Parathyroid adenoma (tissue), 2 donors: ENCODE measurements at regions not wholly inside any gene's neighbourhood (a gene's known extent, or its start where the extent isn't known, plus 50 kb on each side); places are given as distances from the start of the nearest gene placed in this dataset.

Source experiments
- H2AFZ ChIP-seq: fragments of 300-600 bp; sonication (generic); one replicate; pipeline ENCODE4 v1.7.0; 2017; ENCODE audit warnings: antibody characterized with exemption, mild to moderate bottlenecking
- H3K27ac ChIP-seq: fragments of 300-600 bp; sonication (generic); one replicate; pipeline ENCODE4 v1.7.0; 2017
- H3K27me3 ChIP-seq: fragments of 300-600 bp; sonication (generic); one replicate; pipeline ENCODE4 v1.7.0; 2017; ENCODE audit warnings: low read length; ENCODE audit not compliant: control insufficient read depth, insufficient read depth
- H3K36me3 ChIP-seq: fragments of 300-600 bp; sonication (generic); one replicate; pipeline ENCODE4 v1.7.0; 2017; ENCODE audit warnings: low read length; ENCODE audit not compliant: control insufficient read depth, insufficient read depth
- H3K4me1 ChIP-seq: fragments of 300-600 bp; sonication (generic); one replicate; pipeline ENCODE4 v1.7.0; 2017; ENCODE audit warnings: control low read depth
- H3K4me2 ChIP-seq: fragments of 300-600 bp; sonication (generic); one replicate; pipeline ENCODE4 v1.7.0; 2017; ENCODE audit warnings: low read length
- H3K4me3 ChIP-seq: fragments of 300-600 bp; sonication (generic); one replicate; pipeline ENCODE4 v1.7.0; 2017; ENCODE audit warnings: low read depth, low read length
- H3K79me2 ChIP-seq: fragments of 300-600 bp; sonication (generic); one replicate; pipeline ENCODE4 v1.7.0; 2017; ENCODE audit warnings: control low read depth
- H3K9ac ChIP-seq: fragments of 300-600 bp; sonication (generic); one replicate; pipeline ENCODE4 v1.7.0; 2017; ENCODE audit warnings: mild to moderate bottlenecking
- H3K9me3 ChIP-seq: fragments of 300-600 bp; sonication (generic); one replicate; pipeline ENCODE4 v1.7.0; 2017; ENCODE audit warnings: low read length; ENCODE audit not compliant: control insufficient read depth
- CTCF ChIP-seq: fragments of 300-600 bp; sonication (generic); IDR thresholded peaks from one replicate; pipeline ENCODE4 v1.7.0; 2017; ENCODE audit warnings: antibody characterized with exemption, mild to moderate bottlenecking
- donor health status: primary hyperparathyroidism.

- no peaks in the 10 kb centered on the region for H3K36me3 ChIP-seq
- H3K9ac ChIP-seq, result no peak overlapping the region
- H3K4me2 ChIP-seq, result no peak overlapping the region
- no peaks in the 10 kb centered on the region for H3K9me3 ChIP-seq
- H2AFZ ChIP-seq, result no peak overlapping the region
- no peaks in the 10 kb centered on the region for H3K27me3 ChIP-seq
- H3K27ac ChIP-seq, result no peak overlapping the region
- no peak for TF ChIP-seq CTCF
- no peak overlapping the region for H3K4me3 ChIP-seq
- H3K79me2 ChIP-seq, result no peaks in the 10 kb centered on the region
- no peaks in the 10 kb centered on the region for H3K4me1 ChIP-seq
Measured at GRCh38 chr10:105545101-105545500, 904.0 kb downstream of the SORCS3 start.

GRCh38 chr10:105540381-105540780 is 899.3 kb downstream of the SORCS3 start:
- no peak overlapping the region for H2AFZ ChIP-seq
- TF ChIP-seq CTCF, result no peak
- no peak overlapping the region for H3K9ac ChIP-seq
- no peak overlapping the region for H3K4me3 ChIP-seq
- H3K36me3 ChIP-seq, result no peaks in the 10 kb centered on the region
- H3K27me3 ChIP-seq, result no peaks in the 10 kb centered on the region
- H3K9me3 ChIP-seq, result no peaks in the 10 kb centered on the region
- no peaks in the 10 kb centered on the region for H3K79me2 ChIP-seq
- no peaks in the 10 kb centered on the region for H3K4me1 ChIP-seq
- H3K4me2 ChIP-seq, result no peak overlapping the region
- no peak overlapping the region for H3K27ac ChIP-seq

- TF ChIP-seq CTCF, result no peak
Measured at GRCh38 chr10:105538874-105539273, 897.8 kb downstream of the SORCS3 start.

GRCh38 chr10:105535478-105535877 is 894.4 kb downstream of the SORCS3 start:
- Histone ChIP-seq H3K4me2 (no peak overlapping the region), H3K27ac (no peak overlapping the region), H2AFZ (no peak overlapping the region), H3K79me2 (no peaks in the 10 kb centered on the region), H3K9ac (no peak overlapping the region), H3K9me3 (no peaks in the 10 kb centered on the region), H3K4me1 (no peaks in the 10 kb centered on the region), H3K27me3 (no peaks in the 10 kb centered on the region), H3K36me3 (no peaks in the 10 kb centered on the region), H3K4me3 (no peak overlapping the region)
- TF ChIP-seq CTCF, result no peak

More at GRCh38 chr10:105538874-105539273, 897.8 kb downstream of the SORCS3 start:
- Histone ChIP-seq H3K9me3 (no peaks in the 10 kb centered on the region), H3K9ac (no peak overlapping the region), H3K4me3 (no peak overlapping the region), H3K4me2 (no peak overlapping the region), H3K27me3 (no peaks in the 10 kb centered on the region), H3K36me3 (no peaks in the 10 kb centered on the region), H2AFZ (no peak overlapping the region), H3K4me1 (no peaks in the 10 kb centered on the region), H3K27ac (no peak overlapping the region), H3K79me2 (no peaks in the 10 kb centered on the region)

- no peaks in the 10 kb centered on the region for H3K27me3 ChIP-seq
- no peaks in the 10 kb centered on the region for H3K4me1 ChIP-seq
- H3K79me2 ChIP-seq, result no peaks in the 10 kb centered on the region
- no peak for TF ChIP-seq CTCF
- H3K36me3 ChIP-seq, result no peaks in the 10 kb centered on the region
- no peak overlapping the region for H3K4me2 ChIP-seq
- H3K27ac ChIP-seq, result no peak overlapping the region
- no peak overlapping the region for H2AFZ ChIP-seq
- H3K9ac ChIP-seq, result no peak overlapping the region
- H3K4me3 ChIP-seq, result no peak overlapping the region
- no peaks in the 10 kb centered on the region for H3K9me3 ChIP-seq
Measured at GRCh38 chr10:105534086-105534485, 893.0 kb downstream of the SORCS3 start.
